ENCODE measurements at regions not wholly inside any gene's neighbourhood (a gene's known extent, or its start where the extent isn't known, plus 50 kb on each side); places are given as distances from the start of the nearest gene placed in this dataset.

DNA sequence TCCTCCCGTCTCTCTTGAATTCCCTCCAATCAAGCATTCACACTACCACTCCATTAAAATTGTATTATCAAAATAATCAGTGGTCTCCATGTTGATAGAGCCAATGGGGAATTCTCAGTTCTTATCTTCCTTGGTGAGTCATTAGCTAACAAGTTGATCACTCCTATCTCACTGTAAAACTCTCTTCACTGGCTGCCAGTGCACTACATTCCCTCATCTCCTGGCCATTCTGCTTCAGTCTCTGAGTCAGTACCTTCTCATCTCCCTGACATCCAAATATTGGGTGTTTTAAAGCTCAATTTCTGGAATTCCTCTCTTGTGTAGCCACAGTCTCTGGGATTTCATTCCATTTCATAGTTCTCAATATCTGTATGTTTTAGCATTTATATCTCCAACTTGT, 175.2 kb downstream of the ALDH1A2 start:
- TF ChIP-seq, protein P1, sequence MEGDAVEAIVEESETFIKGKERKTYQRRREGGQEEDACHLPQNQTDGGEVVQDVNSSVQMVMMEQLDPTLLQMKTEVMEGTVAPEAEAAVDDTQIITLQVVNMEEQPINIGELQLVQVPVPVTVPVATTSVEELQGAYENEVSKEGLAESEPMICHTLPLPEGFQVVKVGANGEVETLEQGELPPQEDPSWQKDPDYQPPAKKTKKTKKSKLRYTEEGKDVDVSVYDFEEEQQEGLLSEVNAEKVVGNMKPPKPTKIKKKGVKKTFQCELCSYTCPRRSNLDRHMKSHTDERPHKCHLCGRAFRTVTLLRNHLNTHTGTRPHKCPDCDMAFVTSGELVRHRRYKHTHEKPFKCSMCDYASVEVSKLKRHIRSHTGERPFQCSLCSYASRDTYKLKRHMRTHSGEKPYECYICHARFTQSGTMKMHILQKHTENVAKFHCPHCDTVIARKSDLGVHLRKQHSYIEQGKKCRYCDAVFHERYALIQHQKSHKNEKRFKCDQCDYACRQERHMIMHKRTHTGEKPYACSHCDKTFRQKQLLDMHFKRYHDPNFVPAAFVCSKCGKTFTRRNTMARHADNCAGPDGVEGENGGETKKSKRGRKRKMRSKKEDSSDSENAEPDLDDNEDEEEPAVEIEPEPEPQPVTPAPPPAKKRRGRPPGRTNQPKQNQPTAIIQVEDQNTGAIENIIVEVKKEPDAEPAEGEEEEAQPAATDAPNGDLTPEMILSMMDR (IDR thresholded peaks at IDR 0.05; ENCODE audit: low read depth, low read length, missing input control) = no peak
- TF ChIP-seq, protein P2, sequence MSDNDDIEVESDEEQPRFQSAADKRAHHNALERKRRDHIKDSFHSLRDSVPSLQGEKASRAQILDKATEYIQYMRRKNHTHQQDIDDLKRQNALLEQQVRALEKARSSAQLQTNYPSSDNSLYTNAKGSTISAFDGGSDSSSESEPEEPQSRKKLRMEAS (IDR thresholded peaks at IDR 0.05) = no peak
- no peak for TF ChIP-seq RAD21 (IDR thresholded peaks at IDR 0.05)
- TF ChIP-seq EGR1 (IDR thresholded peaks at IDR 0.05; ENCODE audit: low read depth in 2 of 2) = no peak
- TF ChIP-seq GABPA (IDR thresholded peaks at IDR 0.05 in 1 of 2, conservative IDR thresholded peaks at IDR 0.05 in 1 of 2) = no peak
- no peak for TF ChIP-seq RXRA (IDR thresholded peaks at IDR 0.05)
- TF ChIP-seq TAF1 (conservative IDR thresholded peaks at IDR 0.05) = no peak
- TF ChIP-seq, protein P3, sequence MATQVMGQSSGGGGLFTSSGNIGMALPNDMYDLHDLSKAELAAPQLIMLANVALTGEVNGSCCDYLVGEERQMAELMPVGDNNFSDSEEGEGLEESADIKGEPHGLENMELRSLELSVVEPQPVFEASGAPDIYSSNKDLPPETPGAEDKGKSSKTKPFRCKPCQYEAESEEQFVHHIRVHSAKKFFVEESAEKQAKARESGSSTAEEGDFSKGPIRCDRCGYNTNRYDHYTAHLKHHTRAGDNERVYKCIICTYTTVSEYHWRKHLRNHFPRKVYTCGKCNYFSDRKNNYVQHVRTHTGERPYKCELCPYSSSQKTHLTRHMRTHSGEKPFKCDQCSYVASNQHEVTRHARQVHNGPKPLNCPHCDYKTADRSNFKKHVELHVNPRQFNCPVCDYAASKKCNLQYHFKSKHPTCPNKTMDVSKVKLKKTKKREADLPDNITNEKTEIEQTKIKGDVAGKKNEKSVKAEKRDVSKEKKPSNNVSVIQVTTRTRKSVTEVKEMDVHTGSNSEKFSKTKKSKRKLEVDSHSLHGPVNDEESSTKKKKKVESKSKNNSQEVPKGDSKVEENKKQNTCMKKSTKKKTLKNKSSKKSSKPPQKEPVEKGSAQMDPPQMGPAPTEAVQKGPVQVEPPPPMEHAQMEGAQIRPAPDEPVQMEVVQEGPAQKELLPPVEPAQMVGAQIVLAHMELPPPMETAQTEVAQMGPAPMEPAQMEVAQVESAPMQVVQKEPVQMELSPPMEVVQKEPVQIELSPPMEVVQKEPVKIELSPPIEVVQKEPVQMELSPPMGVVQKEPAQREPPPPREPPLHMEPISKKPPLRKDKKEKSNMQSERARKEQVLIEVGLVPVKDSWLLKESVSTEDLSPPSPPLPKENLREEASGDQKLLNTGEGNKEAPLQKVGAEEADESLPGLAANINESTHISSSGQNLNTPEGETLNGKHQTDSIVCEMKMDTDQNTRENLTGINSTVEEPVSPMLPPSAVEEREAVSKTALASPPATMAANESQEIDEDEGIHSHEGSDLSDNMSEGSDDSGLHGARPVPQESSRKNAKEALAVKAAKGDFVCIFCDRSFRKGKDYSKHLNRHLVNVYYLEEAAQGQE (IDR thresholded peaks at IDR 0.05) = no peak
- TF ChIP-seq SP1 (IDR thresholded peaks at IDR 0.05) = no peak
- TF ChIP-seq, protein P4, sequence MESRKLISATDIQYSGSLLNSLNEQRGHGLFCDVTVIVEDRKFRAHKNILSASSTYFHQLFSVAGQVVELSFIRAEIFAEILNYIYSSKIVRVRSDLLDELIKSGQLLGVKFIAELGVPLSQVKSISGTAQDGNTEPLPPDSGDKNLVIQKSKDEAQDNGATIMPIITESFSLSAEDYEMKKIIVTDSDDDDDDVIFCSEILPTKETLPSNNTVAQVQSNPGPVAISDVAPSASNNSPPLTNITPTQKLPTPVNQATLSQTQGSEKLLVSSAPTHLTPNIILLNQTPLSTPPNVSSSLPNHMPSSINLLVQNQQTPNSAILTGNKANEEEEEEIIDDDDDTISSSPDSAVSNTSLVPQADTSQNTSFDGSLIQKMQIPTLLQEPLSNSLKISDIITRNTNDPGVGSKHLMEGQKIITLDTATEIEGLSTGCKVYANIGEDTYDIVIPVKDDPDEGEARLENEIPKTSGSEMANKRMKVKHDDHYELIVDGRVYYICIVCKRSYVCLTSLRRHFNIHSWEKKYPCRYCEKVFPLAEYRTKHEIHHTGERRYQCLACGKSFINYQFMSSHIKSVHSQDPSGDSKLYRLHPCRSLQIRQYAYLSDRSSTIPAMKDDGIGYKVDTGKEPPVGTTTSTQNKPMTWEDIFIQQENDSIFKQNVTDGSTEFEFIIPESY (IDR thresholded peaks at IDR 0.05) = no peak

Data from liver (tissue), 3 donors.